ENCODE measurements at regions not wholly inside any gene's neighbourhood (a gene's known extent, or its start where the extent isn't known, plus 50 kb on each side); places are given as distances from the start of the nearest gene placed in this dataset.

DNA sequence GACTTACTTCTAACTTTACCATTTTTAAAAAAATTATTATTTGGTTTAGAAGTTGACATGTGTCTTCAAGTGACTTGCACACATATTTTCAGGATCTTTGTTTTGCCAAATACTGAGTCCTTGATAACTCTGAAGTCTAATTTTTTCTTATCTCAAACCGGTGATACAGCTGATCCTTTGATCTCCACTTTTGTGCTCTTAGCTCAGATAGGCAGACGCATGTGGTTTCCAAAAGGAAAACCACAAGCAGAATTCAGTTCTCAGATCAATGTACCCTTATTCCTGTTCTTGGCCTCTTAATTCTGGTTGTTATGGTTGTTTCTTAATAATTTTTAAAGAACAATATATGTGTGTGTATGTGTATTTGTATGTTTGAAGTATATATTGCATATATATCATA lies 238.3 kb upstream of the EDIL3 start:
- Mint-ChIP-seq H3K36me3 (ENCODE audit: low read depth) (no peaks in the 10 kb centered on the region), H3K27me3 (ENCODE audit: low read depth) (no peaks in the 10 kb centered on the region), H3K9me3 (no peaks in the 10 kb centered on the region), H3K27ac (no peak overlapping the region), H3K4me1 (ENCODE audit: low read depth) (no peaks in the 10 kb centered on the region), H3K4me3 (no peak overlapping the region)

GRCh38 chr5:84622461-84622860 lies 237.8 kb upstream of the EDIL3 start:
- H3K4me3 Mint-ChIP-seq = no peak overlapping the region
- no peaks in the 10 kb centered on the region for H3K27me3 Mint-ChIP-seq (ENCODE audit: low read depth)
- no peaks in the 10 kb centered on the region for H3K9me3 Mint-ChIP-seq
- H3K36me3 Mint-ChIP-seq (ENCODE audit: low read depth) = no peaks in the 10 kb centered on the region
- H3K27ac Mint-ChIP-seq = no peak overlapping the region
- no peaks in the 10 kb centered on the region for H3K4me1 Mint-ChIP-seq (ENCODE audit: low read depth)

DNA sequence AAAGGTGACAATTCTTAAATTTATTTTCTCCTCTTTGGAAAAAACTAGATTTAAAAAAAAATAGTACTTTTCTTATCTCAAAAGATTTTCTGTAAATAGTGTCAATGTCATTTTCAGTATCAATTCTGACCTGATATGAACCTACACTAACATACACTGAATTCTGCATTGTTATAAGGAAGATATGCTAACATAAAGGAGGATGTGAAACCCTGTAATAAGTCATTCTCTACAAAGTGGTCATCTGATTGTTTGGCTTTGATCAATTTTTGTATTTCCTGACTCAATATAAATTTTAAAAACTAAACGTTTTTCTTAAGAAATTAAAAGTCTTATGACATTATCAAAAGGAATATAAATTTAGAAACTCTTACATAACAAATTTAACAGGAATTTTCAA lies 233.6 kb upstream of the EDIL3 start:
- H3K36me3 Mint-ChIP-seq (ENCODE audit: low read depth) = no peaks in the 10 kb centered on the region
- H3K27ac Mint-ChIP-seq = no peak overlapping the region
- no peaks in the 10 kb centered on the region for H3K27me3 Mint-ChIP-seq (ENCODE audit: low read depth)
- no peaks in the 10 kb centered on the region for H3K4me1 Mint-ChIP-seq (ENCODE audit: low read depth)
- H3K9me3 Mint-ChIP-seq = no peaks in the 10 kb centered on the region
- H3K4me3 Mint-ChIP-seq = no peak overlapping the region

DNA sequence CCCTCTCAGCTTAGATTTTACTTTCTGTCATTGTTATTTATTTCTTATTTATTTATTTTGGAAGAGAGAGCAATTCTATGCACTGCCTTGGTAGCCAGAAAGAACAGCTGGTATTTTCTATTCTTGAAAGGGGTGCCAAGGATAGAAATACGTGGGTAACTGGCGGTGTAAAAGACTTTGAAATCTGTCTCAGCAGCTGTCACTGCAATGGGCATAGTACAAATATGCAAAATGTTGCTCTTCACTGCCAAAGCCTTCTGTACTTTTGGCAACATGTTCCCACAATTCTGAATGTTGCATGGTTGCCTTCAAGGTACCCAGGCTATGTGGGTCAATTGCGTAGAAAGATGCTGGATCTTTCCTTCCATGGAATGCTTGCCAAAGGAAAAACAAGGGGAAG lies 230.2 kb upstream of the EDIL3 start:
- H3K4me3 Mint-ChIP-seq = no peak overlapping the region
- H3K36me3 Mint-ChIP-seq (ENCODE audit: low read depth) = no peaks in the 10 kb centered on the region
- no peaks in the 10 kb centered on the region for H3K9me3 Mint-ChIP-seq
- H3K27me3 Mint-ChIP-seq (ENCODE audit: low read depth) = no peaks in the 10 kb centered on the region
- H3K4me1 Mint-ChIP-seq (ENCODE audit: low read depth) = no peaks in the 10 kb centered on the region
- no peak overlapping the region for H3K27ac Mint-ChIP-seq

GRCh38 chr5:84606784-84607183 lies 222.1 kb upstream of the EDIL3 start:
- Mint-ChIP-seq H3K27me3 (ENCODE audit: low read depth) (no peaks in the 10 kb centered on the region), H3K27ac (no peak overlapping the region), H3K9me3 (no peaks in the 10 kb centered on the region), H3K4me1 (ENCODE audit: low read depth) (no peaks in the 10 kb centered on the region), H3K36me3 (ENCODE audit: low read depth) (no peaks in the 10 kb centered on the region), H3K4me3 (no peak overlapping the region)

DNA sequence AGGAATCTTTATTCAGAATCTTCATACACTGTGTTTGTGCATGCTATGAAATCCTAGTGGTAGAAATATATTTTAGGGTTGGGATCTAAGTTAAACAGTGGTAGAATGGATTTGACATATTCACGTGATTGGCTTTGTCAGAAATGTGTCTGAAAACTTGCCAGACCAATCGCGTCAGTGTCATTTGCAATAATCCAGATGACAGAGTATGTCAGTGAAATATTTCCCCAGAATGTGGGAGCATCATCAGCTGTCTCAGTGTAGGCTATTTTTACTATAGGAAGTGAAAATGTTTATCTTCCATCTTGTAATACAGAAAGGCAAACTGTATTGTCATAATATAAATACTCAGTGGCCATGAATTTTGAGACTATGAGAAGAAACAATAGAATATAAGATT lies 220.6 kb upstream of the EDIL3 start:
- no peak overlapping the region for H3K4me3 Mint-ChIP-seq
- no peaks in the 10 kb centered on the region for H3K9me3 Mint-ChIP-seq
- no peaks in the 10 kb centered on the region for H3K36me3 Mint-ChIP-seq (ENCODE audit: low read depth)
- no peak overlapping the region for H3K27ac Mint-ChIP-seq
- H3K4me1 Mint-ChIP-seq (ENCODE audit: low read depth) = no peaks in the 10 kb centered on the region
- H3K27me3 Mint-ChIP-seq (ENCODE audit: low read depth) = no peaks in the 10 kb centered on the region

DNA sequence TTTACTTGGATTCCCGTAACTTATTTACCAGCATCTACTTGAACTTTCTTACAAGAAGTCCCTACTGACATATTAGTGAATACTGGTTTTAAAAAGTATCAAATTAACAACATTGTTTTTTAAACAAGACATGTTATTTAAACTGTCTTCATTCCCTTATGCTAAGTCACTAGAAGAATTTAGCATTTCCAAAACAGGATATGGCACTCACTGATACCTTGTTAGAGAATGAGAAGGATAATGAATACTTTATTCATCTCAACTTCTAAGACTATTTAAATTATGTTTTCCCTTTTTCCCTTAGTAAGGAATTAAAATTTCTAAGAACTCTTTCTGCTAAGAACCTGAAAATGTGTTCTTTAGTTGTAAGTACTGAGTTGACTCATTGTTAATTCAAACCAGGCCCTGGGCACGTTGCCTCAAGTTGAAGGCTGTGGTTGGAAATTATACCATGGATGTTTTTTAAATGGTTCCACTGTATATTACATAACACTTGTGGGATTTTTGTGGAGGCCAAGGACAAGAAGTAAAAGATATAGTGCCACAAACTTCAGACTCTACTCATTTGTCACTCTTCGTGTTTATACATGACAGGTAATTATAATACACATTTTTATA lies 219.0 kb upstream of the EDIL3 start:
- Mint-ChIP-seq H3K4me3 (no peak overlapping the region), H3K27me3 (ENCODE audit: low read depth) (no peaks in the 10 kb centered on the region), H3K4me1 (ENCODE audit: low read depth) (no peaks in the 10 kb centered on the region), H3K36me3 (ENCODE audit: low read depth) (no peaks in the 10 kb centered on the region), H3K9me3 (no peaks in the 10 kb centered on the region), H3K27ac (no peak overlapping the region)

- no peaks in the 10 kb centered on the region for H3K36me3 Mint-ChIP-seq (ENCODE audit: low read depth)
- no peaks in the 10 kb centered on the region for H3K4me1 Mint-ChIP-seq (ENCODE audit: low read depth)
- H3K27me3 Mint-ChIP-seq (ENCODE audit: low read depth) = no peaks in the 10 kb centered on the region
- H3K27ac Mint-ChIP-seq = no peak overlapping the region
- no peaks in the 10 kb centered on the region for H3K9me3 Mint-ChIP-seq
- H3K4me3 Mint-ChIP-seq = no peak overlapping the region
Measured at GRCh38 chr5:84602371-84602771, 217.7 kb upstream of the EDIL3 start.

DNA sequence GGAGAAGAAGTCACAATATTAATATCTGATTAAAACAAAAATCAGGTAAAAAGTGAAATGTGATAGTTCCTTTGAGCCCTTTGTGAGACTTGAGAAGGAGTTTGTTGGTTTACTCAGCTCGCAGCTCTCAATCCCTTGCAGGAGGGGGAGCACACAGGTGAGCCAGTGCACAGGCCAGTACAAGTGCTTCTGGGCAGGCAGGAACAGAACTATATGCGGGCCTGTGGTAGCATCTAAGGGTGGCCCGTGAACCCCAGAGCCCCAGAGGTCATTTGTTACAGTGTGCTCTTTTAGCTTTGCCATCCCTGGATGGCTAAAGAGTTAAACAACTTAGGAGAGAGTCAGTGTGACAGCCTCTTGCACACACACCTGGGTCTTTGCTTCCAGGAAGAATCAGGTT lies 215.3 kb upstream of the EDIL3 start:
- H3K9me3 Mint-ChIP-seq = no peaks in the 10 kb centered on the region
- H3K27ac Mint-ChIP-seq = no peak overlapping the region
- H3K27me3 Mint-ChIP-seq (ENCODE audit: low read depth) = no peaks in the 10 kb centered on the region
- no peaks in the 10 kb centered on the region for H3K4me1 Mint-ChIP-seq (ENCODE audit: low read depth)
- H3K36me3 Mint-ChIP-seq (ENCODE audit: low read depth) = no peaks in the 10 kb centered on the region
- H3K4me3 Mint-ChIP-seq = no peak overlapping the region

- Mint-ChIP-seq H3K4me3 (no peak overlapping the region), H3K9me3 (no peaks in the 10 kb centered on the region), H3K27me3 (ENCODE audit: low read depth) (no peaks in the 10 kb centered on the region), H3K27ac (no peak overlapping the region), H3K4me1 (ENCODE audit: low read depth) (no peaks in the 10 kb centered on the region), H3K36me3 (ENCODE audit: low read depth) (no peaks in the 10 kb centered on the region)
Measured at GRCh38 chr5:84597904-84598303, 213.2 kb upstream of the EDIL3 start.

- Mint-ChIP-seq H3K4me3 (no peak overlapping the region), H3K27me3 (ENCODE audit: low read depth) (no peaks in the 10 kb centered on the region), H3K27ac (no peak overlapping the region), H3K36me3 (ENCODE audit: low read depth) (no peaks in the 10 kb centered on the region), H3K9me3 (no peaks in the 10 kb centered on the region), H3K4me1 (ENCODE audit: low read depth) (no peaks in the 10 kb centered on the region)
Measured at GRCh38 chr5:84590629-84591028, 205.9 kb upstream of the EDIL3 start.

GRCh38 chr5:84589926-84590325 lies 205.2 kb upstream of the EDIL3 start:
- H3K36me3 Mint-ChIP-seq (ENCODE audit: low read depth) = no peaks in the 10 kb centered on the region
- H3K27ac Mint-ChIP-seq = no peak overlapping the region
- H3K9me3 Mint-ChIP-seq = no peaks in the 10 kb centered on the region
- H3K27me3 Mint-ChIP-seq (ENCODE audit: low read depth) = no peaks in the 10 kb centered on the region
- no peak overlapping the region for H3K4me3 Mint-ChIP-seq
- H3K4me1 Mint-ChIP-seq (ENCODE audit: low read depth) = no peaks in the 10 kb centered on the region

GRCh38 chr5:84585218-84585617 lies 200.5 kb upstream of the EDIL3 start:
- H3K36me3 Mint-ChIP-seq (ENCODE audit: low read depth) = no peaks in the 10 kb centered on the region
- no peak overlapping the region for H3K27ac Mint-ChIP-seq
- no peaks in the 10 kb centered on the region for H3K27me3 Mint-ChIP-seq (ENCODE audit: low read depth)
- no peak overlapping the region for H3K4me3 Mint-ChIP-seq
- no peaks in the 10 kb centered on the region for H3K4me1 Mint-ChIP-seq (ENCODE audit: low read depth)
- no peaks in the 10 kb centered on the region for H3K9me3 Mint-ChIP-seq

GRCh38 chr5:84578226-84578625 lies 193.5 kb upstream of the EDIL3 start:
- H3K9me3 Mint-ChIP-seq = no peaks in the 10 kb centered on the region

DNA sequence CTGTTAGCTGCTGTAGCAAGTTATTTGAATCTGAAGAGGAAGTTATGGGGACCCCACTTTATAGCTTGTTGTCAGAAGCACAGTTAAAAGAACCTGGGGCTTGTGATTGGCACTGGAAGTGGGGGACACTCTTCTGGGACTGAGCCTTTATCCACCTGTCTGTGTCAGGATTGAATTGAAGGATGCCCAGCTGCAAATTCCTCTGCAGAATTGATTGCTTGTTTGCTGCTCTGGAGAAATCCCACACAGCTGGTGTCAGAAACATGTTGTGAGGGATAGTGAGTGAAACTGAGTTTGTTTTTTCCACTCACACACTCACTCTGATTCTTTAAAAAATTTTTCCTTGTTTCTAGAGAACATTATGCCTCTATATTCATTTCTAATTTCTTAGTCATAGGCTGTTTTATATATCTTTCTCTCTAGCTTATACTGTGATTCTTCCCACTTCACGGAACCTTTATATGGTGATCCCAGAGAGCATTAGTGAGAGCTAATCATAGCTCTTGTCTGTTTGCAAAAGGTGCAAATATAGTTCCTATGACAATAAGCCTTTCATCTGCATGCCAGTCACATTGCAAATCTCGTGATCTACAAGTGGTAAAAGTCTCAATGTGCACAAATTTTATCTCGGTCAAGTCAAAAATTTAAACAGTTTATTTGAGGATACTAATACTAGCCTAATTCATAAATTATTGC lies 188.5 kb upstream of the EDIL3 start:
- Mint-ChIP-seq H3K27me3 (ENCODE audit: low read depth) (no peaks in the 10 kb centered on the region), H3K4me1 (ENCODE audit: low read depth) (no peaks in the 10 kb centered on the region), H3K9me3 (no peaks in the 10 kb centered on the region), H3K4me3 (no peak overlapping the region), H3K36me3 (ENCODE audit: low read depth) (no peaks in the 10 kb centered on the region), H3K27ac (no peak overlapping the region)

More at GRCh38 chr5:84578226-84578625, 193.5 kb upstream of the EDIL3 start:
- Mint-ChIP-seq H3K27ac (no peak overlapping the region), H3K27me3 (ENCODE audit: low read depth) (no peaks in the 10 kb centered on the region), H3K36me3 (ENCODE audit: low read depth) (no peaks in the 10 kb centered on the region), H3K4me3 (no peak overlapping the region), H3K4me1 (ENCODE audit: low read depth) (no peaks in the 10 kb centered on the region)

Measured in T-helper 1 cell treated with Interleukin-12 subunit alpha and Interleukin-12 subunit beta and Interleukin-4 antibody, amounts not matched to agents 30 μg/mL and 1 μg/mL, for 36 hours (primary cell).